ENCODE measurements at regions not wholly inside any gene's neighbourhood (a gene's known extent, or its start where the extent isn't known, plus 50 kb on each side); places are given as distances from the start of the nearest gene placed in this dataset.

- no peak overlapping the region for H3K4me3 ChIP-seq (ENCODE audit: low read depth, low read length)
- DNase-seq (ENCODE audit: low read depth) = no peak
- TF ChIP-seq CTCF (IDR thresholded peaks at IDR 0.05; ENCODE audit: low read depth, low read length, missing control alignments) = no peak
These were observed 439.6 kb upstream of the NMUR2 start for GRCh38 chr5:152844713-152845112.

- DNase-seq (ENCODE audit: low read depth) = no peak
- no peak for TF ChIP-seq CTCF (IDR thresholded peaks at IDR 0.05; ENCODE audit: low read depth, low read length, missing control alignments)
- H3K4me3 ChIP-seq (ENCODE audit: low read depth, low read length) = no peak overlapping the region
These were observed 448.3 kb upstream of the NMUR2 start for GRCh38 chr5:152853361-152853760.

- TF ChIP-seq CTCF (IDR thresholded peaks at IDR 0.05; ENCODE audit: low read depth, low read length, missing control alignments) = no peak
- no peak for DNase-seq (ENCODE audit: low read depth)
- H3K4me3 ChIP-seq (ENCODE audit: low read depth, low read length) = no peak overlapping the region
These were observed 450.4 kb upstream of the NMUR2 start for GRCh38 chr5:152855441-152855840.

GRCh38 chr5:152861231-152861630 is 456.2 kb upstream of the NMUR2 start:
- no peak overlapping the region for H3K4me3 ChIP-seq (ENCODE audit: low read depth, low read length)
- TF ChIP-seq CTCF (IDR thresholded peaks at IDR 0.05; ENCODE audit: low read depth, low read length, missing control alignments) = no peak
- DNase-seq (ENCODE audit: low read depth) = no peak

GRCh38 chr5:152864447-152864846 is 459.4 kb upstream of the NMUR2 start:
- DNase-seq (ENCODE audit: low read depth) = no peak
- no peak for TF ChIP-seq CTCF (IDR thresholded peaks at IDR 0.05; ENCODE audit: low read depth, low read length, missing control alignments)
- H3K4me3 ChIP-seq (ENCODE audit: low read depth, low read length) = no peak overlapping the region

- no peak overlapping the region for H3K4me3 ChIP-seq (ENCODE audit: low read depth, low read length)
- no peak for DNase-seq (ENCODE audit: low read depth)
- TF ChIP-seq CTCF (IDR thresholded peaks at IDR 0.05; ENCODE audit: low read depth, low read length, missing control alignments) = no peak
These were observed 459.9 kb upstream of the NMUR2 start for GRCh38 chr5:152864991-152865390.

GRCh38 chr5:152869971-152870370 is 464.9 kb upstream of the NMUR2 start:
- TF ChIP-seq CTCF (IDR thresholded peaks at IDR 0.05; ENCODE audit: low read depth, low read length, missing control alignments) = no peak
- DNase-seq (ENCODE audit: low read depth) = no peak
- no peak overlapping the region for H3K4me3 ChIP-seq (ENCODE audit: low read depth, low read length)
